RWPE1 (cell line): ENCODE measurements at regions not wholly inside any gene's neighbourhood (a gene's known extent, or its start where the extent isn't known, plus 50 kb on each side); places are given as distances from the start of the nearest gene placed in this dataset.

Source experiments
- CTCF ChIA-PET: fragments of 350-600 bp; sonication (Branson Sonifier 250); formaldehyde crosslinking; extraction: SDS; loops from one replicate; lab custom pipeline; 2021; lab: Yijun Ruan, JAX
- POLR2A ChIA-PET: fragments of 400-600 bp; formaldehyde crosslinking; extraction: SDS; loops from one replicate; lab custom pipeline; 2020; ENCODE audit warnings: antibody characterized with exemption; ENCODE audit not compliant: low non-redundant PET; lab: Yijun Ruan, JAX
- DNase-seq: peaks from one replicate; pipeline ENCODE4 v3.0.0; 2012; ENCODE audit warnings: low spot score
- H3K27ac ChIP-seq: fragments of 450-650 bp; 2 replicates; pipeline ENCODE4 v1.5.1; 2017
- CTCF ChIP-seq: fragments of 450-650 bp; conservative IDR thresholded peaks from 2 replicates; pipeline ENCODE4 v1.5.1; 2017; ENCODE audit warnings: low read depth, mild to moderate bottlenecking

GRCh38 chr14:89060191-89060590 is 235.7 kb downstream of the TTC8 start:
- no peak for TF ChIP-seq CTCF
- no peak overlapping the region for H3K27ac ChIP-seq
- CTCF ChIA-PET = no interaction called here
- POLR2A ChIA-PET = no interaction called here
- no peak for DNase-seq

GRCh38 chr14:89061696-89062095 is 237.2 kb downstream of the TTC8 start:
- ChIA-PET POLR2A (no interaction called here), CTCF (no interaction called here)
- H3K27ac ChIP-seq = no peak overlapping the region
- no peak for DNase-seq
- no peak for TF ChIP-seq CTCF

- no peak for TF ChIP-seq CTCF
- POLR2A ChIA-PET = no interaction called here
- H3K27ac ChIP-seq = no peak overlapping the region
- CTCF ChIA-PET = interaction anchor here (0.6 kb wide), 1 partner anchor 25 kb away, joined by 3 read pairs; no protein-coding TSS in a partner anchor
- DNase-seq = no peak
These were observed 241.4 kb downstream of the TTC8 start for GRCh38 chr14:89065879-89066278.

- CTCF ChIA-PET = no interaction called here
- no peak for DNase-seq
- TF ChIP-seq CTCF = no peak
- POLR2A ChIA-PET = no interaction called here
- no peak overlapping the region for H3K27ac ChIP-seq
These were observed 243.0 kb downstream of the TTC8 start for GRCh38 chr14:89067293-89067972.

GRCh38 chr14:89078021-89078795 is 253.8 kb downstream of the TTC8 start:
- ChIA-PET CTCF (no interaction called here), POLR2A (no interaction called here)
- DNase-seq = no peak

More at GRCh38 chr14:89078021-89078795, 253.8 kb downstream of the TTC8 start:
- TF ChIP-seq CTCF = no peak
- no peak overlapping the region for H3K27ac ChIP-seq
